Neural cell (in vitro differentiated cells): ENCODE measurements at regions not wholly inside any gene's neighbourhood (a gene's known extent, or its start where the extent isn't known, plus 50 kb on each side); places are given as distances from the start of the nearest gene placed in this dataset.

Experiments
- H2AFZ ChIP-seq: fragments of 200-600, 300-800 bp; sonication (generic), shearing (Covaris generic); 2 replicates; pipeline ENCODE4 v1.6.0; 2014; ENCODE audit warnings: low read depth, mild to moderate bottlenecking, antibody characterized with exemption, low read length, moderate library complexity
- H3F3A ChIP-seq: fragments of 200-600 bp; shearing (Covaris generic); 2 replicates; pipeline ENCODE4 v1.6.1; 2016; ENCODE audit warnings: mild to moderate bottlenecking, moderate library complexity, mixed read lengths, antibody characterized with exemption, low read length; ENCODE audit not compliant: insufficient read depth, poor library complexity, severe bottlenecking
- H3K27ac ChIP-seq: fragments of 200-600, 300-800 bp; sonication (generic), shearing (Covaris generic); 2 replicates; pipeline ENCODE4 v1.5.1; 2014; ENCODE audit warnings: mild to moderate bottlenecking, low read length, moderate library complexity
- H3K27me3 ChIP-seq: fragments of 300-800, 200-600 bp; sonication (generic), shearing (Covaris generic); 2 replicates; pipeline ENCODE4 v1.6.0; 2014; ENCODE audit warnings: mild to moderate bottlenecking, low read depth, low read length, moderate library complexity; ENCODE audit not compliant: insufficient read depth
- H3K36me3 ChIP-seq: fragments of 300-800, 200-600 bp; sonication (generic), shearing (Covaris generic); 2 replicates; pipeline ENCODE4 v1.5.1; 2014; ENCODE audit warnings: mild to moderate bottlenecking, antibody characterized with exemption, low read length, moderate library complexity; ENCODE audit not compliant: insufficient read depth
- H3K4me2 ChIP-seq: fragments of 300-800, 200-600 bp; sonication (generic), shearing (Covaris generic); 2 replicates; pipeline ENCODE4 v1.6.0; 2014; ENCODE audit warnings: mild to moderate bottlenecking, low read length
- H3K4me3 ChIP-seq: fragments of 300-800, 200-600 bp; sonication (generic), shearing (Covaris generic); 2 replicates; pipeline ENCODE4 v1.5.1; 2014; ENCODE audit warnings: mild to moderate bottlenecking, low read length, moderate library complexity
- H3K79me2 ChIP-seq: fragments of 200-600 bp; shearing (Covaris generic); replicated peaks from 2 replicates; pipeline ENCODE4 v1.6.0; 2014; ENCODE audit warnings: mild to moderate bottlenecking, low read length, moderate library complexity; ENCODE audit not compliant: insufficient read depth
- H3K9ac ChIP-seq: fragments of 300-800, 200-600 bp; sonication (generic), shearing (Covaris generic); 2 replicates; pipeline ENCODE4 v1.6.1; 2016; ENCODE audit warnings: mild to moderate bottlenecking, low read length, mixed read lengths
- H3K9me2 ChIP-seq: fragments of 200-600 bp; shearing (Covaris generic); 2 replicates; pipeline ENCODE4 v1.6.1; 2016; ENCODE audit warnings: mild to moderate bottlenecking, low read length, mixed read lengths; ENCODE audit not compliant: insufficient read depth
- H3K9me3 ChIP-seq: fragments of 200-600, 300-800 bp; sonication (generic), shearing (Covaris generic); 2 replicates; pipeline ENCODE4 v1.6.1; 2016; ENCODE audit warnings: mild to moderate bottlenecking, mixed run types, low read length, moderate library complexity, mixed read lengths
- H4K20me1 ChIP-seq: fragments of 200-600 bp; shearing (Covaris generic); 2 replicates; pipeline ENCODE4 v1.6.1; 2016; ENCODE audit warnings: mild to moderate bottlenecking, mixed run types; ENCODE audit not compliant: insufficient read depth
- EP300 ChIP-seq: fragments of 450-650 bp; conservative IDR thresholded peaks from 2 replicates; pipeline ENCODE4 v1.6.1; 2014; ENCODE audit warnings: antibody characterized with exemption, mild to moderate bottlenecking, moderate library complexity; ENCODE audit not compliant: poor library complexity, severe bottlenecking
- EZH2 ChIP-seq: fragments of 200-600, 300-800 bp; shearing (Covaris generic), sonication (generic); IDR thresholded peaks from 2 replicates; pipeline ENCODE4 v1.6.1; 2014; ENCODE audit warnings: antibody characterized with exemption, low read length, borderline replicate concordance, mild to moderate bottlenecking; ENCODE audit not compliant: insufficient read depth, poor library complexity, severe bottlenecking
- MXI1 ChIP-seq: fragments of 450-650 bp; conservative IDR thresholded peaks from 2 replicates; pipeline ENCODE4 v1.6.1; 2014; ENCODE audit warnings: antibody characterized with exemption, mild to moderate bottlenecking; ENCODE audit not compliant: poor library complexity, severe bottlenecking
- POLR2AphosphoS5 ChIP-seq: IDR thresholded peaks from 2 replicates; pipeline ENCODE4 v1.6.1; 2012
- RAD21 ChIP-seq: fragments of 450-650 bp; conservative IDR thresholded peaks from 2 replicates; pipeline ENCODE4 v1.6.1; 2014; ENCODE audit warnings: antibody characterized with exemption, mild to moderate bottlenecking, moderate library complexity
- SMC3 ChIP-seq: fragments of 450-650 bp; conservative IDR thresholded peaks from 2 replicates; pipeline ENCODE4 v1.6.1; 2014; ENCODE audit warnings: antibody characterized with exemption, mild to moderate bottlenecking, moderate library complexity; ENCODE audit not compliant: poor library complexity
- TAF1 ChIP-seq: IDR thresholded peaks from 2 replicates; pipeline ENCODE4 v1.6.1; 2012; ENCODE audit warnings: low read depth
- TF ChIP-seq, protein P1 (sequence below): fragments of 450-650 bp; IDR thresholded peaks from 2 replicates; pipeline ENCODE4 v1.5.1; 2014; ENCODE audit warnings: antibody characterized with exemption, mild to moderate bottlenecking, moderate library complexity; ENCODE audit not compliant: poor library complexity, severe bottlenecking
- TF ChIP-seq, protein P2 (sequence below): IDR thresholded peaks from 2 replicates; pipeline ENCODE4 v1.6.1; 2012; ENCODE audit warnings: borderline replicate concordance

DNA sequence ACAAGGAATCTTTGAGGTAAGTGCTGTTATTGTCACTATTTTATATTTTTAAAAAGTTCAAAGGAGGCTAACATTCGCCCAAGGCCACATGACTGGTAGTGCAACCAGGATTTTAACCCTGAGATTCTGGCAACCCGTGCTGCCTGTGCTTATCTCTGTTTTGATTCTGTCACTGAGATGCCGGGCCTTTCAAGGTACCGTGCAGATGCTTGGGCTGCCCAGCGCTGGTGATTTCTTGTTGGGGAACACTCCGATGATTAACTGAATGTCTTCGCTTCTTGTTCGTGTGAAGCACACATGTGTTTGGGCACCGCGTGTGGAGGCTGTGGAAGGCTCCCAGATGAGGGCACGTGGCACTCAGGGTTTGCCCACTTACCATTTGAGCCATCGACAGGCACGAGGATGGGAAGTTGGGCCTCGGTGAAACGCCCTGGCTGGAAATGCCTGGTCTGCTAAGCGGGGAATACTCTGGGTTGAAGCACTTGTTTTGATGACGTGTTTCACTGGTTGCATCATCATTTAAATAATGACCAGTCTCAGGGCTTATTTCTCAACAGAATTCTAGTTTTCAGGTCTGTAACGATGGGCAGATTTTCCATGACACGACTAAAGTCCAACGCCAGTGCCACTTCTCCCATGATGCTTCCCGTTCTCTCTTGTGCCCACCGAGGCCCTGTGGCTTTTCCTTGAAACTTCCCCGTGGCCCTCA lies 392.7 kb downstream of the FGF9 start:
- Histone ChIP-seq H3K36me3 (no peaks in the 10 kb centered on the region), H2AFZ (no peak overlapping the region), H3F3A (no peaks in the 10 kb centered on the region), H3K79me2 (no peaks in the 10 kb centered on the region), H3K4me2 (no peak overlapping the region), H3K27ac (no peak overlapping the region), H3K9me3 (no peaks in the 10 kb centered on the region), H3K9me2 (no peaks in the 10 kb centered on the region), H4K20me1 (no peaks in the 10 kb centered on the region), H3K27me3 (no peaks in the 10 kb centered on the region), H3K4me3 (no peak overlapping the region), H3K9ac (no peak overlapping the region)
- no peak for TF ChIP-seq EP300

DNA sequence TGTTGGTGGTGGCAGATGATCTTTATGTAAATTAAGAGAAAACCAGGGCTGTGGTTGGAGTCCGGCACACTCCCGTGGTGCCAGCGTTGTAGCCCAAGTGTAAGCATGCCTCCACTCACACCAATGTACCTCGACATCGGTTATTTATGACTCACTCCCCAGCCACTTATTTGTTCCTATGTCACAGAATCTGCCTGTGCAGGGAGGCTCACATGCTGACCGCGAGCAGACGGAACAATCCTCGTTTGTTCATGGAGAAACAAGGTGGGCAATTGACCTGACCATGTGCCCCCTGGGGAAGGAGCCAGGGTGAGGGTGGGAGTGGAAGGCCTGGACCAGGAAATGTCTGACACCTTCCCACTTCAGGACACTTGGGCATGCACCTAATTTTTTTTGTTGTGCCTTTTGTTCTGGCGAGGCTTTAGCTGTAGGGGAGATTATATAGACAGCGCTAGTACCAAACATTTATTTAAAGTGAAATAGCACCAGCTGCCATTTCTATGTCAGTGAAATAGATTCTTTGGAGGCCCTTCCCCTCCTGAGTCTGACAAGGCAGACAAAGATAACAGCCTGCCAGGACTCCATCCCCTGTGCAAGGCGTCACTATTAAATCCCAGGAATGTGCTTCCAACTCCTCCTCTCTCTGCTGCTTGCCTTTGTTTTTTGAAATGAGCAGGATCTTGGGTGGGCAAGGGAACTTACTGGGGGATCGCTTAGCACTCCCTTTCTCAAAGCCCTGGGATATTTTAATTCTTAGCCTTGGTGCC lies 394.2 kb downstream of the FGF9 start:
- Histone ChIP-seq H3K4me3 (no peak overlapping the region), H3K9me2 (no peaks in the 10 kb centered on the region), H3K9me3 (no peaks in the 10 kb centered on the region), H3K36me3 (no peaks in the 10 kb centered on the region), H3F3A (no peaks in the 10 kb centered on the region), H4K20me1 (no peaks in the 10 kb centered on the region), H3K79me2 (no peaks in the 10 kb centered on the region), H3K27ac (no peak overlapping the region), H3K27me3 (no peaks in the 10 kb centered on the region), H2AFZ (no peak overlapping the region), H3K9ac (no peak overlapping the region), H3K4me2 (no peak overlapping the region)
- TF ChIP-seq EZH2: no peak
- TF ChIP-seq, protein P1, sequence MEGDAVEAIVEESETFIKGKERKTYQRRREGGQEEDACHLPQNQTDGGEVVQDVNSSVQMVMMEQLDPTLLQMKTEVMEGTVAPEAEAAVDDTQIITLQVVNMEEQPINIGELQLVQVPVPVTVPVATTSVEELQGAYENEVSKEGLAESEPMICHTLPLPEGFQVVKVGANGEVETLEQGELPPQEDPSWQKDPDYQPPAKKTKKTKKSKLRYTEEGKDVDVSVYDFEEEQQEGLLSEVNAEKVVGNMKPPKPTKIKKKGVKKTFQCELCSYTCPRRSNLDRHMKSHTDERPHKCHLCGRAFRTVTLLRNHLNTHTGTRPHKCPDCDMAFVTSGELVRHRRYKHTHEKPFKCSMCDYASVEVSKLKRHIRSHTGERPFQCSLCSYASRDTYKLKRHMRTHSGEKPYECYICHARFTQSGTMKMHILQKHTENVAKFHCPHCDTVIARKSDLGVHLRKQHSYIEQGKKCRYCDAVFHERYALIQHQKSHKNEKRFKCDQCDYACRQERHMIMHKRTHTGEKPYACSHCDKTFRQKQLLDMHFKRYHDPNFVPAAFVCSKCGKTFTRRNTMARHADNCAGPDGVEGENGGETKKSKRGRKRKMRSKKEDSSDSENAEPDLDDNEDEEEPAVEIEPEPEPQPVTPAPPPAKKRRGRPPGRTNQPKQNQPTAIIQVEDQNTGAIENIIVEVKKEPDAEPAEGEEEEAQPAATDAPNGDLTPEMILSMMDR: no peak
- no peak for TF ChIP-seq EP300
- no peak for TF ChIP-seq POLR2AphosphoS5
- TF ChIP-seq MXI1: no peak
- TF ChIP-seq SMC3: no peak
- TF ChIP-seq TAF1: no peak
- no peak for TF ChIP-seq RAD21
- TF ChIP-seq, protein P2, sequence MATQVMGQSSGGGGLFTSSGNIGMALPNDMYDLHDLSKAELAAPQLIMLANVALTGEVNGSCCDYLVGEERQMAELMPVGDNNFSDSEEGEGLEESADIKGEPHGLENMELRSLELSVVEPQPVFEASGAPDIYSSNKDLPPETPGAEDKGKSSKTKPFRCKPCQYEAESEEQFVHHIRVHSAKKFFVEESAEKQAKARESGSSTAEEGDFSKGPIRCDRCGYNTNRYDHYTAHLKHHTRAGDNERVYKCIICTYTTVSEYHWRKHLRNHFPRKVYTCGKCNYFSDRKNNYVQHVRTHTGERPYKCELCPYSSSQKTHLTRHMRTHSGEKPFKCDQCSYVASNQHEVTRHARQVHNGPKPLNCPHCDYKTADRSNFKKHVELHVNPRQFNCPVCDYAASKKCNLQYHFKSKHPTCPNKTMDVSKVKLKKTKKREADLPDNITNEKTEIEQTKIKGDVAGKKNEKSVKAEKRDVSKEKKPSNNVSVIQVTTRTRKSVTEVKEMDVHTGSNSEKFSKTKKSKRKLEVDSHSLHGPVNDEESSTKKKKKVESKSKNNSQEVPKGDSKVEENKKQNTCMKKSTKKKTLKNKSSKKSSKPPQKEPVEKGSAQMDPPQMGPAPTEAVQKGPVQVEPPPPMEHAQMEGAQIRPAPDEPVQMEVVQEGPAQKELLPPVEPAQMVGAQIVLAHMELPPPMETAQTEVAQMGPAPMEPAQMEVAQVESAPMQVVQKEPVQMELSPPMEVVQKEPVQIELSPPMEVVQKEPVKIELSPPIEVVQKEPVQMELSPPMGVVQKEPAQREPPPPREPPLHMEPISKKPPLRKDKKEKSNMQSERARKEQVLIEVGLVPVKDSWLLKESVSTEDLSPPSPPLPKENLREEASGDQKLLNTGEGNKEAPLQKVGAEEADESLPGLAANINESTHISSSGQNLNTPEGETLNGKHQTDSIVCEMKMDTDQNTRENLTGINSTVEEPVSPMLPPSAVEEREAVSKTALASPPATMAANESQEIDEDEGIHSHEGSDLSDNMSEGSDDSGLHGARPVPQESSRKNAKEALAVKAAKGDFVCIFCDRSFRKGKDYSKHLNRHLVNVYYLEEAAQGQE: no peak
